Hepatocyte (in vitro differentiated cells): ENCODE measurements at regions not wholly inside any gene's neighbourhood (a gene's known extent, or its start where the extent isn't known, plus 50 kb on each side); places are given as distances from the start of the nearest gene placed in this dataset.

Experiments used
- EZH2 ChIP-seq: fragments of 200-600 bp; sonication (generic); IDR thresholded peaks from 2 replicates; pipeline ENCODE4 v1.6.1; 2016; ENCODE audit warnings: antibody characterized with exemption, mild to moderate bottlenecking, borderline replicate concordance
- EZH2phosphoT487 ChIP-seq: fragments of 200-600 bp; sonication (generic); IDR thresholded peaks from one replicate; pipeline ENCODE4 v1.6.1; 2018; ENCODE audit warnings: antibody characterized with exemption, mild to moderate bottlenecking, low read depth, moderate library complexity; ENCODE audit not compliant: unreplicated experiment, severe bottlenecking
- TF ChIP-seq, protein P1 (sequence below): fragments of 200-600 bp; sonication (generic); IDR thresholded peaks from 2 replicates; pipeline ENCODE4 v1.5.1; 2016; ENCODE audit warnings: antibody characterized with exemption, mild to moderate bottlenecking; ENCODE audit not compliant: poor library complexity

- TF ChIP-seq, protein P1, sequence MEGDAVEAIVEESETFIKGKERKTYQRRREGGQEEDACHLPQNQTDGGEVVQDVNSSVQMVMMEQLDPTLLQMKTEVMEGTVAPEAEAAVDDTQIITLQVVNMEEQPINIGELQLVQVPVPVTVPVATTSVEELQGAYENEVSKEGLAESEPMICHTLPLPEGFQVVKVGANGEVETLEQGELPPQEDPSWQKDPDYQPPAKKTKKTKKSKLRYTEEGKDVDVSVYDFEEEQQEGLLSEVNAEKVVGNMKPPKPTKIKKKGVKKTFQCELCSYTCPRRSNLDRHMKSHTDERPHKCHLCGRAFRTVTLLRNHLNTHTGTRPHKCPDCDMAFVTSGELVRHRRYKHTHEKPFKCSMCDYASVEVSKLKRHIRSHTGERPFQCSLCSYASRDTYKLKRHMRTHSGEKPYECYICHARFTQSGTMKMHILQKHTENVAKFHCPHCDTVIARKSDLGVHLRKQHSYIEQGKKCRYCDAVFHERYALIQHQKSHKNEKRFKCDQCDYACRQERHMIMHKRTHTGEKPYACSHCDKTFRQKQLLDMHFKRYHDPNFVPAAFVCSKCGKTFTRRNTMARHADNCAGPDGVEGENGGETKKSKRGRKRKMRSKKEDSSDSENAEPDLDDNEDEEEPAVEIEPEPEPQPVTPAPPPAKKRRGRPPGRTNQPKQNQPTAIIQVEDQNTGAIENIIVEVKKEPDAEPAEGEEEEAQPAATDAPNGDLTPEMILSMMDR = no peak
- TF ChIP-seq EZH2 = no peak
- no peak for TF ChIP-seq EZH2phosphoT487
These were observed 377.9 kb downstream of the FAM133A start for GRCh38 chrX:94051926-94052325.
